ENCODE measurements at regions not wholly inside any gene's neighbourhood (a gene's known extent, or its start where the extent isn't known, plus 50 kb on each side); places are given as distances from the start of the nearest gene placed in this dataset.

DNA sequence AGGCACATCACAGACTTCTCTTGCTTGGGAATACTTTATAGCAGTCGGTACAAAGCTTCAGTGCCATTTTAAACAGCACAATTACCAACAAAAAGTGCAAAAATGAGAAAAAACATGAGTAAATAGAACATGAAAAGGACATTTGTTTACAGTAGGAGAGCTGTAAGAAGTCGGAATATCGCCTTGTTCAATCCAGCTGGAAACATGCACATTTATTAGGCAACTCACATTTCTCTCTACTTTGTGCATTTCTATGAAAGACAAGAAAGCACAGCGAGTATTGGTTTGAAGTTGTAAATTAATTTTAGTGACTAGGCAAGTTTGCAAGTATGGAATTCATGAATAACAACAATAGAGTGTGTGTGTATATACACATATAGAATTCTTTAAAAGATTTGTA lies 484.7 kb downstream of the DACH1 start:
- no peaks in the 10 kb centered on the region for H3K36me3 ChIP-seq (ENCODE audit: control insufficient read depth in 4 of 4, insufficient read depth in 4 of 4, low read length in 3 of 4)
- no peak overlapping the region for H3K27ac ChIP-seq (ENCODE audit: insufficient read depth in 1 of 2, low read depth in 1 of 2, low read length in 2 of 2, poor library complexity in 1 of 2, severe bottlenecking in 2 of 2)
- peaks cover 0 to 1% (median 0%) of the 10 kb centered on the region in 5 experiments for H3K9me3 ChIP-seq (ENCODE audit: control extremely low read depth in 1 of 5, control insufficient read depth in 4 of 5, insufficient read depth in 2 of 5, low read depth in 1 of 5, low read length in 4 of 5)
- WGBS (ENCODE audit: insufficient coverage): 100% methylated on average over 1 of the region's 4 CpGs
- DNase-seq: no peak
- H3K4me1 ChIP-seq (ENCODE audit: control extremely low read depth in 1 of 4, control insufficient read depth in 4 of 4, insufficient read depth in 4 of 4, low read length in 3 of 4): peaks cover 0 to 7% (median 0%) of the 10 kb centered on the region in 4 experiments
- H3K4me3 ChIP-seq (ENCODE audit: control insufficient read depth in 1 of 7, extremely low read depth in 1 of 7, insufficient read depth in 4 of 7, low read depth in 2 of 7, low read length in 6 of 7): no peak overlapping the region
- POLR2A ChIA-PET: no interaction called here
- CTCF ChIA-PET: no interaction called here
- no peaks in the 10 kb centered on the region for H3K27me3 ChIP-seq (replicated peaks in 2 of 5; ENCODE audit: control insufficient read depth in 4 of 5, insufficient read depth in 5 of 5, low read length in 4 of 5)

DNA sequence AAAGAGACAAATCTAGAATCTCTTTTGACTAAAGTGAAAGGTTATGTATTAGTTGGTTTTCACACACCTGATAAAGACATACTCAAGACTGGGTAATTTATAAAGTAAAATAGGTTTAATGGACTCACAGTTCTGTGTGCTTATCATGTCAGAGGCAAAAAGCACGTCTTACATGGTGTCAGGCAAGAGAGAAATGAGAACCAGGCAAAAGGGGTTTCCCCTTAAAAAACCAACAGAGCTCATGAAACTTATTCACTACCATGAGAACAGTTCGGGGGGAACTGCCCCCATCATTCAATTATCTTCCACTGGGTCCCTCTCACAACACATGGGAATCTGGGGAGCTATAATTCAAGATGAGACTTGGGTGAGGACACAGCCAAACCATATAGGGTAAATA lies 486.8 kb downstream of the DACH1 start:
- no peaks in the 10 kb centered on the region for H3K27me3 ChIP-seq (replicated peaks in 2 of 5; ENCODE audit: control insufficient read depth in 4 of 5, insufficient read depth in 5 of 5, low read length in 4 of 5)
- no peak overlapping the region for H3K27ac ChIP-seq (ENCODE audit: insufficient read depth in 1 of 2, low read depth in 1 of 2, low read length in 2 of 2, poor library complexity in 1 of 2, severe bottlenecking in 2 of 2)
- POLR2A ChIA-PET: no interaction called here
- H3K36me3 ChIP-seq (ENCODE audit: control insufficient read depth in 4 of 4, insufficient read depth in 4 of 4, low read length in 3 of 4): no peaks in the 10 kb centered on the region
- no peak for DNase-seq
- CTCF ChIA-PET: no interaction called here
- no peak overlapping the region for H3K4me3 ChIP-seq (ENCODE audit: control insufficient read depth in 1 of 7, extremely low read depth in 1 of 7, insufficient read depth in 4 of 7, low read depth in 2 of 7, low read length in 6 of 7)
- H3K4me1 ChIP-seq (ENCODE audit: control extremely low read depth in 1 of 4, control insufficient read depth in 4 of 4, insufficient read depth in 4 of 4, low read length in 3 of 4): peaks cover 0 to 7% (median 0%) of the 10 kb centered on the region in 4 experiments
- no CpG with 5 or more reads among the region's 2 CpGs for WGBS (ENCODE audit: insufficient coverage)
- H3K9me3 ChIP-seq (ENCODE audit: control extremely low read depth in 1 of 5, control insufficient read depth in 4 of 5, insufficient read depth in 2 of 5, low read depth in 1 of 5, low read length in 4 of 5): peaks cover 0 to 1% (median 0%) of the 10 kb centered on the region in 5 experiments

DNA sequence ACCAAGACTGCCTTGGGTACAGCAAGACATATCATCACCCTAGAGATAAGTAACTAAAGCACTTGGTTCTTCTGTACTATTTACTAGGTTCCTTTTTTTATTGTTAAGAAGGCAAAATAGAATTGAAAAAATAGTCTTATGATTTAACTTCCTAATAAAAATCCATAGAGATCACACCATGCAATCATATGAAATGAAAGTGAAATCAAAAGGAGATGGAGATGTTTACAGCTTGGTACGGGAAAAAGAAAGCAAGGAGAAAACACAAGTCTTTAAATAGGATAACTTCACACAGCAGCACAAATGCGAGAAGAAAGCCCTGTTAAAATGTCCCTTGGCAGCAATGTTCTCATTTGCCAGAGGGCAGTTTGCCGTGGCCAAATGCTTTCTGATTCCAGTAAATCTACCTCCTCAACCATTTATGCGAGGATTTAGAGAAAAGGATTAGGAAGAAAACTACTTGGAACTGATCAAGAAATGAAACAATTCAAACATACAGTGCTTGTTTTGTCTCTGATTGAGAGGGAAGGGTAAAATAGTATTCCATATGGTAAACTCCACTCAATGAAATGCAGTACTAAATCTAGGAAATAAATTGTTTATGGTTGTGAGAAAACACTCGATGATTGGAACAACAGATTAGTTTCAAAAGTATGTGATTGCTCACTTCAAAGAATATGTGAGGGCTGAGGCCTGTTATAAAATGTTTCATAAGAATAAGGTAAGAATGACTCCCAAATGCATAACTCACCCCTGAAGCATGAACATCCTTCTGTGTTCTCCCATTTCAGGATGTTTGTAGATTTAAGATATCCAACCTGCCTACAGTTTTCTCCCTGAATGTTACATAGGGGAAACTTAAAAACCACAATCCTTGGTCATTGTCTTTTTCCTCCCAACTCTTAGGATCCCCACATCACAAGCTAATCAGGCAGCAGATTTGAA lies 487.8 kb downstream of the DACH1 start:
- no peak overlapping the region for H3K27ac ChIP-seq (ENCODE audit: insufficient read depth in 1 of 2, low read depth in 1 of 2, low read length in 2 of 2, poor library complexity in 1 of 2, severe bottlenecking in 2 of 2)
- DNase-seq: peak; percentile 12 to 53 (median 51)
- peak overlapping the region in 4 of 7 experiments; percentile 15 to 65 (median 38) for H3K4me3 ChIP-seq (ENCODE audit: control insufficient read depth in 1 of 7, extremely low read depth in 1 of 7, insufficient read depth in 4 of 7, low read depth in 2 of 7, low read length in 6 of 7)
- no peaks in the 10 kb centered on the region for H3K36me3 ChIP-seq (ENCODE audit: control insufficient read depth in 4 of 4, insufficient read depth in 4 of 4, low read length in 3 of 4)
- WGBS (ENCODE audit: insufficient coverage): 13% methylated on average over 2 of the region's 5 CpGs
- peaks cover 0 to 1% (median 0%) of the 10 kb centered on the region in 5 experiments for H3K9me3 ChIP-seq (ENCODE audit: control extremely low read depth in 1 of 5, control insufficient read depth in 4 of 5, insufficient read depth in 2 of 5, low read depth in 1 of 5, low read length in 4 of 5)
- ChIA-PET POLR2A (no interaction called here), CTCF (no interaction called here)
- peaks cover 0 to 7% (median 0%) of the 10 kb centered on the region in 4 experiments for H3K4me1 ChIP-seq (ENCODE audit: control extremely low read depth in 1 of 4, control insufficient read depth in 4 of 4, insufficient read depth in 4 of 4, low read length in 3 of 4)
- H3K27me3 ChIP-seq (replicated peaks in 2 of 5; ENCODE audit: control insufficient read depth in 4 of 5, insufficient read depth in 5 of 5, low read length in 4 of 5): no peaks in the 10 kb centered on the region

DNA sequence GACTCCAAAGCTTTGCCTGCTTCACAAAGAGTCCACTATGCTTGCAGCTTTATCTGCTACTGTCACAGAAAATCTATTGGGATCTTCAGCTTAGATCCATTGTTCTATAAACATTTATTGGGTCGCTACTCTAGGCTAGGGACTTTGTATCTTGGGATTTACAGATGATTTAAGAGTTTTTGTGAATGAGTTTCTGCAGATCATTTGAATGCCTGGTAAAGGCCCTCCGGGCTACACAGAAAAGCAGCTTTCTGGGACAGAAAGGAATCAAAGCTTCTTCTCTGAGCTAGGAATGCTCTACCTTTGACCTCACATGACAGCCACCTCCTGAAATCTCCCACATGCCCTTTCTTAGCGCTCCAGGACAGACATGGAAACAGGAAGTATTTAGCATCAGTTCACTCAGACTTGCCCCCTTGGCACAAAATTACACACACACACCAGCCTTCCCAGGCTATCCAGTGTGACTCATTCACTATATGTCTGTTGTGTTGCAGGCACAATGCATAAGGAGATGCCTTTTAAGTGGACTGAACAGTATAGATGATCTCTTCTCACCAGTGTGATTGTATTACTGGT lies 492.4 kb downstream of the DACH1 start:
- no peaks in the 10 kb centered on the region for H3K9me3 ChIP-seq (ENCODE audit: control extremely low read depth in 1 of 5, control insufficient read depth in 4 of 5, insufficient read depth in 2 of 5, low read depth in 1 of 5, low read length in 4 of 5)
- no peak overlapping the region for H3K27ac ChIP-seq (ENCODE audit: insufficient read depth in 1 of 2, low read depth in 1 of 2, low read length in 2 of 2, poor library complexity in 1 of 2, severe bottlenecking in 2 of 2)
- ChIA-PET CTCF (no interaction called here), POLR2A (no interaction called here)
- no peaks in the 10 kb centered on the region for H3K27me3 ChIP-seq (replicated peaks in 2 of 5; ENCODE audit: control insufficient read depth in 4 of 5, insufficient read depth in 5 of 5, low read length in 4 of 5)
- DNase-seq: no peak
- no peaks in the 10 kb centered on the region for H3K36me3 ChIP-seq (ENCODE audit: control insufficient read depth in 4 of 4, insufficient read depth in 4 of 4, low read length in 3 of 4)
- 100% methylated on average over 2 of the region's 3 CpGs for WGBS (ENCODE audit: insufficient coverage)
- H3K4me1 ChIP-seq (ENCODE audit: control extremely low read depth in 1 of 4, control insufficient read depth in 4 of 4, insufficient read depth in 4 of 4, low read length in 3 of 4): peaks cover 0 to 5% (median 0%) of the 10 kb centered on the region in 4 experiments
- H3K4me3 ChIP-seq (ENCODE audit: control insufficient read depth in 1 of 7, extremely low read depth in 1 of 7, insufficient read depth in 4 of 7, low read depth in 2 of 7, low read length in 6 of 7): no peak overlapping the region

DNA sequence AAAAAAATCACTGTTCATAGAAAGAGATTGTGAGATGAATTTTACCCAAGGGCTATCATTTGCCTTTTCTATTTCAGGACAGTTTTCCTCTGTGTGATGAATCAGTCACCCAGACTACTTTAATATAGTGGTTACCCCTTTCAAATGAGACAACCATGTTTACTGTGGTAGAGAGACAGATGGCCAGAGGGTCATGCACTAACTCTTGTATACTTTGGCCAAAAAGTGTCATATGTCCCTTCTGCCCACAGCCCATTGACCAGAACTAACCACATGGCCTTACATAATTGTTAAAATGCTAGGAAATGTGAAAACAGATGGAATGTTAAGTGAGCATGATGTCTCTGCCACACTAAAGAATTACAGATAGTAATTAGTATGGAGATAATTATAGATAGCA lies 498.7 kb downstream of the DACH1 start:
- no peak for DNase-seq
- Histone ChIP-seq H3K4me1 (ENCODE audit: control extremely low read depth in 1 of 4, control insufficient read depth in 4 of 4, insufficient read depth in 4 of 4, low read length in 3 of 4) (no peaks in the 10 kb centered on the region), H3K9me3 (ENCODE audit: control extremely low read depth in 1 of 5, control insufficient read depth in 4 of 5, insufficient read depth in 2 of 5, low read depth in 1 of 5, low read length in 4 of 5) (no peaks in the 10 kb centered on the region), H3K27me3 (replicated peaks in 2 of 5; ENCODE audit: control insufficient read depth in 4 of 5, insufficient read depth in 5 of 5, low read length in 4 of 5) (no peaks in the 10 kb centered on the region), H3K36me3 (ENCODE audit: control insufficient read depth in 4 of 4, insufficient read depth in 4 of 4, low read length in 3 of 4) (no peaks in the 10 kb centered on the region), H3K4me3 (ENCODE audit: control insufficient read depth in 1 of 7, extremely low read depth in 1 of 7, insufficient read depth in 4 of 7, low read depth in 2 of 7, low read length in 6 of 7) (no peak overlapping the region), H3K27ac (ENCODE audit: insufficient read depth in 1 of 2, low read depth in 1 of 2, low read length in 2 of 2, poor library complexity in 1 of 2, severe bottlenecking in 2 of 2) (no peak overlapping the region)
- CTCF ChIA-PET: no interaction called here
- POLR2A ChIA-PET: no interaction called here

DNA sequence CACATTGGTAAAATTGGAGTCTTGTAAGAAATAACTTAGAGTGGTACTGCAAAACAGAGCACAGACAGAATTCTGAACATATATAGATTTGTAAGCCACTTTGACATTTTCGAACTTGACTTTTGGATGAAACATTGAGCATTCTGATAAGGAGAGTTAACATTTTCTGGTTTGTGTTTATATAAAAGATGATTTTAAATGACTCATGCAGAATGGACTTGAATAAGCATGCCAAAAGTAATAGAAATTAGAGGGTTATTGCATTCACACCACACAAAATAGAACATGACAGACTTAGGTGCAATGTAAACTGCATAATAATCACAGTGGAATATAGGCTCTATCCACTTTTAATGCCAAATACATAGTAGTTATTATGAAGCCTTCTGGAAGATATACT lies 507.0 kb downstream of the DACH1 start:
- WGBS (ENCODE audit: insufficient coverage): 80% methylated on average over 1 of the region's 1 CpG
- POLR2A ChIA-PET: no interaction called here
- CTCF ChIA-PET: no interaction called here
- no peaks in the 10 kb centered on the region for H3K27me3 ChIP-seq (replicated peaks in 2 of 5; ENCODE audit: control insufficient read depth in 4 of 5, insufficient read depth in 5 of 5, low read length in 4 of 5)
- no peak overlapping the region for H3K4me3 ChIP-seq (ENCODE audit: control insufficient read depth in 1 of 7, extremely low read depth in 1 of 7, insufficient read depth in 4 of 7, low read depth in 2 of 7, low read length in 6 of 7)
- no peak for DNase-seq
- H3K9me3 ChIP-seq (ENCODE audit: control extremely low read depth in 1 of 5, control insufficient read depth in 4 of 5, insufficient read depth in 2 of 5, low read depth in 1 of 5, low read length in 4 of 5): no peaks in the 10 kb centered on the region
- no peaks in the 10 kb centered on the region for H3K36me3 ChIP-seq (ENCODE audit: control insufficient read depth in 4 of 4, insufficient read depth in 4 of 4, low read length in 3 of 4)
- no peaks in the 10 kb centered on the region for H3K4me1 ChIP-seq (ENCODE audit: control extremely low read depth in 1 of 4, control insufficient read depth in 4 of 4, insufficient read depth in 4 of 4, low read length in 3 of 4)
- no peak overlapping the region for H3K27ac ChIP-seq (ENCODE audit: insufficient read depth in 1 of 2, low read depth in 1 of 2, low read length in 2 of 2, poor library complexity in 1 of 2, severe bottlenecking in 2 of 2)

DNA sequence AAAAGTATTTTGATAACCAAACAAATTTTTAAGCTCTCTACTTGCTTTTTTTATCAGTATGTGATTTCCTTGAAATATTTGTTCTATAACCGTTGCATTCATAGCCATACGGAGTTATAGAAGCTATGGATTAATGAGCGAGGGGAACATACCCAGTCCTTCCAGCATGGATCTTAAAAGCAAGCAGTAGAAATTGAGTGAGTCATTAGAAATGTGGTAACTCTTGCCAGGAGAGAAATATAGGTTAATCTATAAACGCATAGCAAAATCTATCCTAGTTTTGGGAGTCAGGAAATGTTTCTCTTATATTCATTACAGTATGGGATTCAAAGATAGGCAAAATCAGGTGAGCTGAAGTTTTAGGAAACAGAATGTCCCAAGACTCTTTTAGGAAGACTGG lies 507.4 kb downstream of the DACH1 start:
- H3K4me1 ChIP-seq (ENCODE audit: control extremely low read depth in 1 of 4, control insufficient read depth in 4 of 4, insufficient read depth in 4 of 4, low read length in 3 of 4): no peaks in the 10 kb centered on the region
- no peak for DNase-seq
- H3K9me3 ChIP-seq (ENCODE audit: control extremely low read depth in 1 of 5, control insufficient read depth in 4 of 5, insufficient read depth in 2 of 5, low read depth in 1 of 5, low read length in 4 of 5): peaks cover 0 to 1% (median 0%) of the 10 kb centered on the region in 5 experiments
- no peak overlapping the region for H3K4me3 ChIP-seq (ENCODE audit: control insufficient read depth in 1 of 7, extremely low read depth in 1 of 7, insufficient read depth in 4 of 7, low read depth in 2 of 7, low read length in 6 of 7)
- no peaks in the 10 kb centered on the region for H3K36me3 ChIP-seq (ENCODE audit: control insufficient read depth in 4 of 4, insufficient read depth in 4 of 4, low read length in 3 of 4)
- H3K27ac ChIP-seq (ENCODE audit: insufficient read depth in 1 of 2, low read depth in 1 of 2, low read length in 2 of 2, poor library complexity in 1 of 2, severe bottlenecking in 2 of 2): no peak overlapping the region
- 92% methylated on average over 2 of the region's 4 CpGs for WGBS (ENCODE audit: insufficient coverage)
- CTCF ChIA-PET: no interaction called here
- POLR2A ChIA-PET: no interaction called here
- no peaks in the 10 kb centered on the region for H3K27me3 ChIP-seq (replicated peaks in 2 of 5; ENCODE audit: control insufficient read depth in 4 of 5, insufficient read depth in 5 of 5, low read length in 4 of 5)
